SK-N-SH treated with all-trans-retinoic acid at 6 μM for 48 hours (cell line): ENCODE measurements at regions not wholly inside any gene's neighbourhood (a gene's known extent, or its start where the extent isn't known, plus 50 kb on each side); places are given as distances from the start of the nearest gene placed in this dataset.

Source experiments
- ATAC-seq: fragments of 200-7000 bp; cut with Tn5 transposase; 3 replicates; pipeline ENCODE4 v1.9.1; 2020; ENCODE audit warnings: mild to moderate bottlenecking, moderate library complexity
- ARNTL ChIP-seq: fragments of 450-650 bp; formaldehyde crosslinking; IDR thresholded peaks from 2 replicates; pipeline ENCODE4 v1.5.0; 2020; ENCODE audit warnings: low read depth, mild to moderate bottlenecking, moderate library complexity, borderline replicate concordance
- BACH2 ChIP-seq: fragments of 250-450 bp; sonication (Bioruptor Pico); IDR thresholded peaks from 2 replicates; pipeline ENCODE4 v1.9.0; 2021; ENCODE audit warnings: mild to moderate bottlenecking, borderline replicate concordance
- CSDC2 ChIP-seq: fragments of 250-450 bp; sonication (Bioruptor Pico); IDR thresholded peaks from 2 replicates; pipeline ENCODE4 v1.5.0; 2020; ENCODE audit warnings: mild to moderate bottlenecking, moderate library complexity
- ESRRG ChIP-seq: fragments of 250-450 bp; sonication (Bioruptor Pico); IDR thresholded peaks from 2 replicates; pipeline ENCODE4 v1.6.1; 2021; ENCODE audit warnings: mild to moderate bottlenecking
- ISL1 ChIP-seq: fragments of 250-450 bp; sonication (Bioruptor Pico); IDR thresholded peaks from 2 replicates; pipeline ENCODE4 v2.1.2; 2022; ENCODE audit warnings: mild to moderate bottlenecking, moderate library complexity
- OSR1 ChIP-seq: fragments of 250-450 bp; sonication (Bioruptor Pico); IDR thresholded peaks from 2 replicates; pipeline ENCODE4 v1.8.0; 2022; ENCODE audit warnings: moderate library complexity, mild to moderate bottlenecking, inconsistent platforms
- POU6F1 ChIP-seq: fragments of 250-450 bp; sonication (Bioruptor Pico); IDR thresholded peaks from 2 replicates; pipeline ENCODE4 v1.8.0; 2021; ENCODE audit warnings: low read depth, mild to moderate bottlenecking, moderate library complexity, borderline replicate concordance
- PPARA ChIP-seq: fragments of 250-450 bp; sonication (Bioruptor Pico); IDR thresholded peaks from 2 replicates; pipeline ENCODE4 v1.5.0; 2020; ENCODE audit warnings: mild to moderate bottlenecking, borderline replicate concordance
- RARB ChIP-seq: fragments of 250-450 bp; sonication (Bioruptor Pico); IDR thresholded peaks from 2 replicates; pipeline ENCODE4 v1.8.0; 2021; ENCODE audit warnings: mild to moderate bottlenecking, moderate library complexity
- SNAI2 ChIP-seq: fragments of 250-450 bp; sonication (Bioruptor Pico); IDR thresholded peaks from 2 replicates; pipeline ENCODE4 v1.5.0; 2020; ENCODE audit warnings: mild to moderate bottlenecking, moderate library complexity
- TCF4 ChIP-seq: fragments of 250-450 bp; sonication (Bioruptor Pico); IDR thresholded peaks from 2 replicates; pipeline ENCODE4 v1.8.0; 2021; ENCODE audit warnings: mild to moderate bottlenecking, moderate library complexity, borderline replicate concordance
- TOX ChIP-seq: fragments of 250-450 bp; sonication (Bioruptor Pico); IDR thresholded peaks from 2 replicates; pipeline ENCODE4 v1.8.0; 2021; ENCODE audit warnings: mild to moderate bottlenecking, moderate library complexity, borderline replicate concordance
- TSHZ2 ChIP-seq: fragments of 250-450 bp; sonication (Bioruptor Pico); IDR thresholded peaks from 2 replicates; pipeline ENCODE4 v1.5.0; 2020; ENCODE audit warnings: mild to moderate bottlenecking, moderate library complexity
- ZC3H10 ChIP-seq: fragments of 250-450 bp; sonication (Bioruptor Pico); IDR thresholded peaks from 2 replicates; pipeline ENCODE4 v1.5.1; 2021; ENCODE audit warnings: mild to moderate bottlenecking, moderate library complexity
- ZFP3 ChIP-seq: fragments of 250-450 bp; sonication (Bioruptor Pico); IDR thresholded peaks from 2 replicates; pipeline ENCODE4 v1.5.0; 2020; ENCODE audit warnings: mild to moderate bottlenecking, moderate library complexity
- ZNF565 ChIP-seq: fragments of 450-650 bp; formaldehyde crosslinking; conservative IDR thresholded peaks from 2 replicates; pipeline ENCODE4 v1.5.0; 2020; ENCODE audit warnings: low read depth, mild to moderate bottlenecking, moderate library complexity
- ZNF8 ChIP-seq: fragments of 450-650 bp; formaldehyde crosslinking; IDR thresholded peaks from 2 replicates; pipeline ENCODE4 v1.5.0; 2020; ENCODE audit warnings: mild to moderate bottlenecking, moderate library complexity
- TF ChIP-seq, protein P1 (sequence below): fragments of 250-450 bp; sonication (Bioruptor Pico); IDR thresholded peaks from 2 replicates; pipeline ENCODE4 v1.8.0; 2020; ENCODE audit warnings: mild to moderate bottlenecking, moderate library complexity, borderline replicate concordance
- TF ChIP-seq, protein P2 (sequence below): fragments of 250-450 bp; sonication (Bioruptor Pico); IDR thresholded peaks from 2 replicates; pipeline ENCODE4 v1.5.1; 2020; ENCODE audit warnings: low read depth, mild to moderate bottlenecking, moderate library complexity
- TF ChIP-seq, protein P3 (sequence below): fragments of 250-450 bp; sonication (Bioruptor Pico); IDR thresholded peaks from 2 replicates; pipeline ENCODE4 v1.5.1; 2021; ENCODE audit warnings: mild to moderate bottlenecking, moderate library complexity

DNA sequence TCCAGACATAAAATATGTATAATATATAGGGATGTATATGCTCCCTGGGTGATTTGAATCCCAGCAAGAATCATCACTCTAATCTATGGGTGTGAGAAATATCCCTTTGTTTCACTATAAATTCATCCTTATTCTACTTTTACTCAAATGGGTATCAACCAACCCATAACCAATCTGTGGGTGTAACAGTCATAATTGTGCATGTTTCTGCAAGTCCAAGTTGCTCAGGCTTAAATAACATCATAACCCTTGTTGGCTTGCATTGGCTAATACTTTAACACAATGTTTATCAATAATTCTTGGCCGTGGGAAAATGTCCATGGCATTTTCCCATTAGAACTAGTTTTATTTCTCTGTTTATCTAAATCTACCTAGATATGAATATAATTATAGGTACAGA is 530.5 kb upstream of the TLE4 start (continued):
- no peak for TF ChIP-seq POU6F1
- no peak for TF ChIP-seq CSDC2 (CRISPR knock-in tag)

- no peak for ATAC-seq
- TF ChIP-seq, protein P1, sequence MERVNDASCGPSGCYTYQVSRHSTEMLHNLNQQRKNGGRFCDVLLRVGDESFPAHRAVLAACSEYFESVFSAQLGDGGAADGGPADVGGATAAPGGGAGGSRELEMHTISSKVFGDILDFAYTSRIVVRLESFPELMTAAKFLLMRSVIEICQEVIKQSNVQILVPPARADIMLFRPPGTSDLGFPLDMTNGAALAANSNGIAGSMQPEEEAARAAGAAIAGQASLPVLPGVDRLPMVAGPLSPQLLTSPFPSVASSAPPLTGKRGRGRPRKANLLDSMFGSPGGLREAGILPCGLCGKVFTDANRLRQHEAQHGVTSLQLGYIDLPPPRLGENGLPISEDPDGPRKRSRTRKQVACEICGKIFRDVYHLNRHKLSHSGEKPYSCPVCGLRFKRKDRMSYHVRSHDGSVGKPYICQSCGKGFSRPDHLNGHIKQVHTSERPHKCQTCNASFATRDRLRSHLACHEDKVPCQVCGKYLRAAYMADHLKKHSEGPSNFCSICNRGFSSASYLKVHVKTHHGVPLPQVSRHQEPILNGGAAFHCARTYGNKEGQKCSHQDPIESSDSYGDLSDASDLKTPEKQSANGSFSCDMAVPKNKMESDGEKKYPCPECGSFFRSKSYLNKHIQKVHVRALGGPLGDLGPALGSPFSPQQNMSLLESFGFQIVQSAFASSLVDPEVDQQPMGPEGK = no peak
- no peak for TF ChIP-seq ZC3H10
- TF ChIP-seq, protein P2, sequence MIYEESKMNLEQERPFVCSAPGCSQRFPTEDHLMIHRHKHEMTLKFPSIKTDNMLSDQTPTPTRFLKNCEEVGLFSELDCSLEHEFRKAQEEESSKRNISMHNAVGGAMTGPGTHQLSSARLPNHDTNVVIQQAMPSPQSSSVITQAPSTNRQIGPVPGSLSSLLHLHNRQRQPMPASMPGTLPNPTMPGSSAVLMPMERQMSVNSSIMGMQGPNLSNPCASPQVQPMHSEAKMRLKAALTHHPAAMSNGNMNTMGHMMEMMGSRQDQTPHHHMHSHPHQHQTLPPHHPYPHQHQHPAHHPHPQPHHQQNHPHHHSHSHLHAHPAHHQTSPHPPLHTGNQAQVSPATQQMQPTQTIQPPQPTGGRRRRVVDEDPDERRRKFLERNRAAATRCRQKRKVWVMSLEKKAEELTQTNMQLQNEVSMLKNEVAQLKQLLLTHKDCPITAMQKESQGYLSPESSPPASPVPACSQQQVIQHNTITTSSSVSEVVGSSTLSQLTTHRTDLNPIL = no peak
- TF ChIP-seq PPARA (CRISPR knock-in tag) = no peak
- TF ChIP-seq ZNF8 (CRISPR knock-in tag) = no peak
- TF ChIP-seq ZNF565 = no peak
- TF ChIP-seq OSR1 (CRISPR knock-in tag) = no peak
These were observed 527.8 kb upstream of the TLE4 start for GRCh38 chr9:79043916-79044315.

- no peak for ATAC-seq
- TF ChIP-seq ZNF8 (CRISPR knock-in tag) (no peak), ZNF565 (no peak), TOX (no peak), RARB (CRISPR knock-in tag) (no peak)
These were observed 525.4 kb upstream of the TLE4 start for GRCh38 chr9:79046401-79046800.

DNA sequence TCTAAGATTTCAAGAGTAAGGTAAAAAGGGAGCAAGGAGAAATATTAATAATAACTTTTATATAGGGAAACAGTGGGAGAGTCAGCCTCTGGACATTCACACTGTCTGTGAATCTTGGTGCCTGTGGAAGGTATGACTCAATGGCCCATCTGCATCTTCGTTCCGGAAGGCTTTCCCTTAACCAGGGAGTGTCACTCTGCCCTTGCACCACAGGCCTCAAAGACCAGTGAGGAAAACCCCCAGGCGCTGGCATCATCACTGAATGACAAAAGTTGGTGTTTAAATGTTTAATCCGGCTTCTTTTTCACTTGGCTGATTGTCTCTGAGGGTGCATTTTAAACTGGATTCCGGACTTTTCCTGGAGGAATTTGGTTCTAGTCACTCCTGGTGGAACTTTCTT is 522.4 kb upstream of the TLE4 start:
- no peak for TF ChIP-seq ARNTL (CRISPR knock-in tag)
- TF ChIP-seq TOX = no peak
- no peak for TF ChIP-seq ZFP3 (CRISPR knock-in tag)
- TF ChIP-seq ESRRG (CRISPR knock-in tag) = no peak
- no peak for TF ChIP-seq BACH2 (CRISPR knock-in tag)
- TF ChIP-seq, protein P3, sequence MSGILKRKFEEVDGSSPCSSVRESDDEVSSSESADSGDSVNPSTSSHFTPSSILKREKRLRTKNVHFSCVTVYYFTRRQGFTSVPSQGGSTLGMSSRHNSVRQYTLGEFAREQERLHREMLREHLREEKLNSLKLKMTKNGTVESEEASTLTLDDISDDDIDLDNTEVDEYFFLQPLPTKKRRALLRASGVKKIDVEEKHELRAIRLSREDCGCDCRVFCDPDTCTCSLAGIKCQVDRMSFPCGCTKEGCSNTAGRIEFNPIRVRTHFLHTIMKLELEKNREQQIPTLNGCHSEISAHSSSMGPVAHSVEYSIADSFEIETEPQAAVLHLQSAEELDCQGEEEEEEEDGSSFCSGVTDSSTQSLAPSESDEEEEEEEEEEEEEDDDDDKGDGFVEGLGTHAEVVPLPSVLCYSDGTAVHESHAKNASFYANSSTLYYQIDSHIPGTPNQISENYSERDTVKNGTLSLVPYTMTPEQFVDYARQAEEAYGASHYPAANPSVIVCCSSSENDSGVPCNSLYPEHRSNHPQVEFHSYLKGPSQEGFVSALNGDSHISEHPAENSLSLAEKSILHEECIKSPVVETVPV (CRISPR knock-in tag) = no peak
- TF ChIP-seq, protein P2 = no peak
- TF ChIP-seq ZNF565 = no peak
- TF ChIP-seq TCF4 (CRISPR knock-in tag) = no peak
- TF ChIP-seq POU6F1 = no peak
- TF ChIP-seq TSHZ2 (CRISPR knock-in tag) = no peak
- TF ChIP-seq ISL1 (CRISPR knock-in tag) = no peak
- TF ChIP-seq RARB (CRISPR knock-in tag) = no peak
- TF ChIP-seq, protein P1 = no peak
- no peak for TF ChIP-seq SNAI2
- TF ChIP-seq ZC3H10 = no peak
- ATAC-seq = no peak
